HS-27A (cell line): ENCODE measurements at regions not wholly inside any gene's neighbourhood (a gene's known extent, or its start where the extent isn't known, plus 50 kb on each side); places are given as distances from the start of the nearest gene placed in this dataset.

Source experiments
- DNase-seq: peaks from one replicate; pipeline ENCODE4 v3.0.0-alpha.2; 2012; ENCODE audit warnings: low read depth, missing footprints

DNA sequence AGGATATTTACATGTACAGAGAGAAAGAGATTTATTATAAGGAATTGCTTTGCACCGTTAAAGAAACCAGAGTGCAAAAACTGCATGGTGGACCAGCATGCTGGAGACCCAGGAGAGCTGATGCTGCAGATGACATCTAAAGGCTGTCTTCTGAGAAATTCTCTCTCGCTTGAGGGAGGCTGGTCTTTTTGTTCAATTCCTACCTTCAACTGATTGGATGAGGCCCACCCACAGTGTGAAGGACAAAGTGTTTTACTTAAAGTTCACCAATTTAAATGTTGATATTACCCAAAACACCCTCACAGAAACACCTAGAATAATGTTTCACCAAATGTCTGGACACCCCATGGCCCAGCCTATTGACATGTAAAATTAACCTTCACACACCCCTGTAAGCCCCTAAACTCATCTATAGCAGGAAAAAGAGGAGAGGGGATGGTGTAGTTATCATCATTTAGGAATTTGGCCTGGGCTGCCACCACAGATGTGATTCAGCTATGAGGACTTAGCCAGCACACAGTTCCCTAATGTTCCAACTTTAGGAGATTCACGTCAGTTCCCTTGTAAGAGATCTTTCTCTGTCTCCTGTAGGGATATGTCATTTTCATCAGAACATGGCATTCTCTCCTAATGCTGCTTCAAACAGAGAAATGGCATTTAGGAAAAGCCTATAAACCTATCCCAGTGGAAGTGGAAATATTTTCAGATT lies 358.2 kb upstream of the TLE4 start:
- no peak for DNase-seq

DNA sequence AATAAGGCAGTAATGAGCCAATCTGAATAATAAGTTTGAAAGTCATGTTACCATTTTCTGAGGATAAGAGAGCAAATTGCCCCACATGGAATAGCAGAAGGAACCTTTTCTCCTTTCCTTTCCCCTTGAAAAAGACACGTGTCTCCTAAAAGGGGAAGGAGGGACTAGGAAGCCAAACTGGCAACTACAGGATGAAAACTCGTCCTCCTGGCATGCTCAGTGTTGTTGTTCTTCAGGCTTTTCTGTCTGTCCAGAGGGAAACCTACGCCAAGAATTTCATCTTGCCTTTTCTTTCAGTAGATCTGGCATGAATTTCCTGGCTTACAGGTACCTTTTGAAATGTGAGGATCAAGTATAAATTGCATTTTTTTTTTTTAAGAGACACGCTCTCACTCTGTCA lies 355.9 kb upstream of the TLE4 start:
- DNase-seq, result no peak

DNA sequence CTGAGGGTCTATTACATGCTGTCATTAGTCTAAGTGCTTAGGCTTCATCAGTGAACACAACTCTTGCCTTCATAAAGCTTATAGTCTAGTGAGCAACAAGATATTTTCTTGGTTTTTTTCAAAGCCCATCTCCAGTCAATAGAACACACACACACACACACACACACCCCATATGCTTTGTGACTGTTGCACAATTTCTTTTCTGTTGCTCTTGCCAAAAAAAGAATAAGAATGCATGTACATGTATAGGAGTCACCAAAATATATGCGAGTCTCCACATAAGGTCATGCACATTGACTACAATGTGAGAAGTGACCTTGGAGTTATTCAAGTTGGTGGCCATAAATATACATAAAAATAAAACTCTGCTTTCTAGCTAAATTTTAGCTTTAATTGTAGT lies 351.5 kb upstream of the TLE4 start:
- no peak for DNase-seq

DNA sequence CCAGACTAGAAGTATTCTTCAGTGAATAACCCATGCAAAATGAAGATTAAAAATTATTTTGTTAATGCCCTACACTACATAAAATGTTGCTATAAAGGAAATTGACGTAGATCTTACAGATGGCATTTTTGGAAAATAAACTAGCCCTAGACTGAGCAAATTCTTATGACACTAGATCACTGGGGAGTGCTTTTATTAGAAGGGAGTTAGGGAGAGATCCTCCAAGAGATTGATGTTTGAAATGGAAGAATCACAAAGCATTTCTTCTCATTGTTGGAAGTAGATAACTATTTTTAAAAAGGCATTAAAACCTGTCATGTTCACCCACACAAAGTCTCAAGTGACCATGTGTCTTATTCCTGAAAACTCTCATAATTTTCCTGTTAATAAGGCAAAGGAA lies 351.1 kb upstream of the TLE4 start:
- no peak for DNase-seq

DNA sequence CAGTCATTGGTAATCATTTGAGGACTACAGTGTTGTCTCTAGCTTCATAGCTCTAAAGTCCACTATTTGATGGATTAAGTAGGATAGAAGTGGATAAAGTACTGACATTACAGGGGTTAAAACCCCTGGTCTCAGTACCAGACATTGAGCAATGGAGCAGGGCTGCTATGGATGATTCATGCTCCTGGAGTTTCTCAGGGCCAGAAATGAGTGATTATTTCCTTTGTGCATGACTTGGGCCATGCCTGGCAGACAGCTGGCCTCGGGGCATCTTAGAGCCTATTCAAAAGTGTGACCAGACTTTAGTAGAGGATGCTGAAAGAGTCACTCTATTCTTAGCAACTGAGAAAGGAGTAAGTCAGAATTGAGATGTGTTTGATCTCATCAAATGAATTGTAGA lies 350.7 kb upstream of the TLE4 start:
- DNase-seq, result peak; percentile 69

DNA sequence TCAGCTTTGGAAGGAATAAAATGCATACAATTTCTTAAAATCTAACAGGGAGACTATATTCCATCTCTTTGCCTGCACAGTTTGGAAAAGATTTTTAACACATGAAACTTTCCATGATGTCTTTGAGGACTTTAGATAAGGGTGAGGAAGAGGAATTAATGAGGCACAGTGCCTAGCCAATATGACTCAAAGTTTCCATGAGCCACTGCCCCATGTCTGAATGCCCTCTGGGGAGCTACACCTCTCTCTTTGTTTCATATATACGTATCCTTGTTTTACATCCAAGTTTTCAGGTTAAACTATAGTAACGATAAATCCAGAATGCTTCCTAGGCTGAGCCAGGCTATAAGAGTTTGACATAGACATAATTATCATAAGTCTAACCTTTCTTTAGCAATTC lies 349.3 kb upstream of the TLE4 start:
- DNase-seq, result no peak

DNA sequence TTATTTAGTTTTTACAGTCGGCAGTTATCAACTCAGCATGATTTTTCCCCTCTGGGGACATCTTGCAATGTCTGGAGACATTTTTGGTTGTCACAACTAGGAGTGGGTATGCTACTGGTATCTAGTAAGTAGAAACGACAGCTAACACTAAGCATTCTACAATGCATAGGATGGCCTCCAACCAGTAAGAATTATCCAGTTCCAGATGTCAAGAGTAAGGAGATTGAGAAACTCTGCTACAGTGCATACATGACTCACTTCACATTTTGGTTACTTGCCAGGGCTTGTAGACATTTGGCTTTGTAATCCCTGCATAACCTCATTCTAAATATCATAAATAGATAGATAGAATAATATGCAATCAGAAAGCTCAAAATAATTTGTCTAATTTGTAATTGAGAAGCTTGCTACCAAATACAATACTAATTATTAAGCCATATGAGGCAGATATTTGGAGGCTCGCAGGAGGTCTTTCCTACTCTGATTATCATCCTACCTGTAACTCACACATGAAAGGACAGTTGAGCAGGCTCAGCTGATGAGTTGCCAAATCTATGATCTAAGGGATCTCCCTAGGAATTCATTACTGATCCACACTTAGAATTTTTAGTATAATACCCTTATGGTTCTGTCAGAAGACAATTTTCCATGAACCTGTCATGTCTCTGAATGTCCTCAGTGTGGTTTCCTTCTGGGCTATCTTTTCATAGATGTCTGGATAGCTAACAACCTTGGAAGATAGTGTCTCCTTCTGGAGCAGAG lies 346.9 kb upstream of the TLE4 start:
- DNase-seq, result peak; percentile 76

DNA sequence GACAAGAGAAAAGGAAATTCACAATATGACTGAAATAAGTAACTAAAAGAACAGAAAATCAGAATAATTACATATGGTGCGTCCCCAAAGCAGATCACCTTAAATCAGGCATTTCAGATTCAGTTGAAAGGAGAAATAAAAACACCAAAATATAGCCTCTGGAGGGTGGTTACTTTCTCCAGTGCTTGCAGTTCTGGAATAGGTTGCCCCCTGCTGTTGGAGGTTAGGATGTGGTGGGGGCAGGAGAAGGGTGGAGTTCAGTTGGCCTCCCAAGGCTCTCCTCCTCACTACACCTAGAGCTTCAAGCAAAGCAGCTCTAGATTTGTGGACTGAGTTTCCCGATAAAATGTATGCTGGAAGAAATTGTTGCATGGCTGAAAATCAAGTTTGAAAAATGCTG lies 338.2 kb upstream of the TLE4 start:
- DNase-seq, result no peak

DNA sequence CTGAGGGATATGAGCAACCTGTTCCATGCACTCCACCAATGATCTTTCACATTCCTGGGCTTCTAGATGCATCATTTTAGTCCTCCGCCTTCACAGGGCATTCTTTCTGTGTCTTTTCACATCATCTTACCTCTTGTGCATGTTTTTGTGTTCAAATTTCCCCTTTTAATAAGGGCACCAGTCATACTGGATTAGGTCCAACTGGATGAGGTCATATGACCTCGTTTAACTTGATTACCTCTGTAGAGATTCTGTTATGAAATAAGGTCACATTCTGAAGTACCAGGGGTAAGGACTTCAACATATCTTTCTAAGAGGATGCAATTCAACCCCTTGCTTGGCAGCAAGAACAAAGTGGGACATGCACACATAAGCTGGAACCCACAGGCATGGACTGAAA lies 335.3 kb upstream of the TLE4 start:
- DNase-seq, result no peak

DNA sequence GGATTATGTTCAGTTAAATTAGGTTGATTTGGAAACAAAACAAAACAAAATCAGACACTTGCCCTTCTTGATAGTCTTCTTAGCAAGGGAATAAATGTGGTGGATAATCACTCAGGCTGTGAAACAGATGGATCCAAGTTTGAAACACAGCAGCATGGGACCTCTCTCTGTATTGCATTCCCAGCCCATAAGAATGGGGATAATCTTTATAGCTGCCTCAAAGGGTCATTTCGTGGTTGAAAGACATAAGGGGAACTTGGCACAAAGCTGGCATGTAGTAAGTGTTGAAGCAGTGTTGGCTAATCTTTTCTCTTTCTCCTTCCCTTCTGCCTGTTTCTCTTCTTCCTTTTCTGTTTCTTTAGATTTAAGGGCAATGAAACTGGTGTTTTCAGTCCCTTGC lies 333.9 kb upstream of the TLE4 start:
- no peak for DNase-seq

DNA sequence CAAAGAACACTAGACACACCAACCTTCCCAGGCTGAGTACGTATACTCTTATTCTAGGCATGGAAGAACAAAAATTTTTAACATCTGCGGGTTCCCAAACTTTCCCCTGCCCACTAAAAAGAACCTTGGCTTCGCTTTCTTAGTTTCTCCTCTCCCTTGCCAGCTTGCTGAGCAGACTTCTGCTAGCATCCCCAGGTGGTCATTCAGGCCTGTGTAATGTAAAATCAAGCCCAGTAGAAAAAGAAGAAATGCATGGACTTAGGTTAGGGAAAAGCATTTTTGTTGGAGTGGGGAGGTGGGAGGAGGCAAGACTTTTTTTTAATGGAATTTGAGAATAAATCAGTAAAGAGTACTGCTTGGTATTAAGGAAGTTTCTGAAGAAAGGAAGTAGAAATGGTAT lies 331.0 kb upstream of the TLE4 start:
- no peak for DNase-seq

DNA sequence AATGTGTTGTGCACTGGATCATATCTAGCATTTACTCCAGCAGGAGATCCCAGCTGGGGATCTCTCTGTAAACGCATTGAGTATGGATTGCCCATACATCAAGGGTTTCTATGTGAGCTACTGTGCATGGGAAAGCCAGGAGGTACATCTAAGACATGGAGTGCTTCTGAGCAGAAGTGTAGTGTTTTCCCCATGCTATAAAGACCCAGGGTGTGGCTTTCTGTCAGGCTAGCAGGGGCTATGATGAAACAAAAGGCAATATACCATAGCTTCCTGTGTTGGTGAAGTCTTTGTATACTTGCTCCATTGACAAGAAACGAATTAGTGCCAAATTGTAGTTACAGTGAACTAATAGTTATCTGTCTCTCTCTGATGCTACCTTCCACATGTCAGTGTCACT lies 329.3 kb upstream of the TLE4 start:
- DNase-seq, result no peak

DNA sequence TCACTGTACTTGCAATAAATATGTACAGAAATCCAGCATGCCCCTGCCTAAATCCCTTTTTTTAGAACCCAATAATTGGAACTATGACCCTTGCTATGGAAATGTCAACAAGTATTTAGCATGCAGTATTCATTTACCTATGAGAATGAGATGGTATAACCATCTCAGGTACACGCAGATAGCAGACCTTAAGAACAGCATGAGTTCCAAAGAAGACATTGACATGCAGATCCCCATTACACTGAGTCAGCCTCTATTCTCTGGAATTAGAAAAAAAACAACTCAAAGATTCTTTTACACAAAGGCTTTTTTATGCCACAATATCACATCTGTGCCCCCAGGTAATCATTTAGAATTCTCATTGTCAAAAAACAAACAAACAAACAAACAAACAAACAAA lies 325.6 kb upstream of the TLE4 start:
- no peak for DNase-seq

DNA sequence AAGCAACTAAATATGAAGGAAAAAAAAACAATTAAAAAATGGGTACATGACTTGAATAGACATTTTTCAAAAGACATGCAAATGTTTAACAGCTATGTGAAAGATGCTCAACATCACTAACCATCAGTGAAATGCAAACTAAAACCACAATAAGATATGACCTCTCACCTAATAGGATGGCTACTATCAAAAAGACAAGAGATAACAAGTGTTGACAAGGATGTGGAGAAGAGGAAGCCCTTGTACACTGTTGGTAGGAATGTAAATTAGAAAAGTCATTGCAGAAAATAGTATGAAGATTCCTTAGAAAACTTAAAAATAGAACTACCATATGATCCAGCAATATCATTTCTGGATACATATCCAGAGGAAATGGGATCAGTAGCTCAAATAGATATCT lies 324.7 kb upstream of the TLE4 start:
- no peak for DNase-seq

DNA sequence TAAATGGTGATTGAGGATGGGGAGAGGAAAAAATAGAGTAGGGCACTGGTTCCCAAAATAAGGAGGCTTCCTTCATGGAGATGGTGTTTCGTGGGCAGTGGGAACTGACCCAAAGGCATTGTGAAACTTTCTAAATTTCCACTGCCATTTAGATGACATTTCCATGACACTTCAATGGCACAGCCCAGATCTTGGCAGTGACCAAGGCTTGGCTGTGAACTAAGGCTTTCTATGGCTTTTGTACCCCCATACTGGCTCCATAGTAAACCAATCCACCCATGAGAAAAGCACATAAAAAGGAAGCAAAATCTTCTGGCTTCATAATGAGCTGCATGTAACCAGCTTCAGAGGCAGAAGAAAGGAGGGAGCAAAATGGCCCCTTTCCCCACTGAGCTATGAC lies 321.0 kb upstream of the TLE4 start:
- DNase-seq, result no peak

DNA sequence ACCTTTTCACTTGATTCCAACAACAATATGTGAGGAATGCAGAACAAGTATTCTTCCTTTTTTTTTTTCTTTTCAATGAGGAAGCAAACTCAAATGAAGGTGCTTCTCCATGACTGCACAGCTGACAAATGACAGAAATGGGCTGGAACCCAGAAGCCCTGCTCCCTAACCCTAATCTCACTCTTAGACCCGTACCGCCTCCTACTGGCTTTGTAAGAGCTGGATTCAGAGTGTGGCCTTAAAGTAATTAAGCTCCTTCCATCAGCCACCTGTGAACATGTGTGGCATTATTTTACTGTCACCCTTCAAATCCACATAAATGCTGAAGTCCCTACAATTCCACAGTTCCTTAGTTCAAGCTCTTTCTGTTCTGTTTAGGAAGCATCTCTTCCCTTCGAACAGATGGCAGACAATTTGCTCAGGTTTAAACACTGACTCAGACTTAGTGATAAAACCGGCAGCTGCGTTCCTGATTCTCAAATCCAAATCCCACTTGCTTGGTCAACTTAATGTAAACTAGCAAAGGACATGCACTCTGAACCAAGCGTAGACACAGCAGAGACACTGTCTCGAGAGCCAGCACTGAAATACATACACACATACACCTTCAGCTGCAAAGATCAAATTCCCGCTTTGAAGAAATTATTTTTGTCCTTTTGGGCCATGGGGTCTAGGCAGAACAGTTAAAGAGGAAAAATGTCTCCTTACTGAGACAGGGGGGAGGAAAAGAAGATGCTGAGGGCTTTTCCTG lies 316.7 kb upstream of the TLE4 start:
- no peak for DNase-seq

DNA sequence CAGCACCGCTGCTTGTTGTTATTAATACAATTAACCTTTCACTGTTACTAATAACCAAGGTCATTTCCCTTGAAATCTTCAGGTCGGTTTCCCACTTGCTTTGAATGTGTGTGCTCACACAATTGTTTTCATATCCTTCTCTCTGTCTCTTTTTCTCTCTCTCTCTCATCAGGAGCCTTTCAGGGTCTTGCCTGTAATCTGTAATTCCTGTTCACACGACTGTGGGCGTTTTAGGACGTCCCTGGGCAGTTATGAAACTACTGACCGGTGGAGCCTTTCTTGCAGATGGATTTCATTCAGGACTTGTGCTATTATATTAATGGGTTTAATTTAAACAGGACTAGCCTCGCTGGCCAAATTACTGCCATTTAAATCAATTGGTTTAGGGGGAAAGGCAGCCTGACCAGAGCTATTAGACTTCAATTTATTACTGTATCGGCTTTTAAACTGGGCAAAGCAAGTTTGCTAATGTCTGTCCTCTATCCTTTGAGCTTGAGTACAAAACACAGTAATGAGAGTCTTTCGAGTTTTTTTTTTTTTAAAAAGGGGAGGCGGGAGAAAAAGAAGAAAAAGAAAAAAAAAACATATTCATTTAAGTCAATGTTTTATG lies 316.0 kb upstream of the TLE4 start:
- no peak for DNase-seq

DNA sequence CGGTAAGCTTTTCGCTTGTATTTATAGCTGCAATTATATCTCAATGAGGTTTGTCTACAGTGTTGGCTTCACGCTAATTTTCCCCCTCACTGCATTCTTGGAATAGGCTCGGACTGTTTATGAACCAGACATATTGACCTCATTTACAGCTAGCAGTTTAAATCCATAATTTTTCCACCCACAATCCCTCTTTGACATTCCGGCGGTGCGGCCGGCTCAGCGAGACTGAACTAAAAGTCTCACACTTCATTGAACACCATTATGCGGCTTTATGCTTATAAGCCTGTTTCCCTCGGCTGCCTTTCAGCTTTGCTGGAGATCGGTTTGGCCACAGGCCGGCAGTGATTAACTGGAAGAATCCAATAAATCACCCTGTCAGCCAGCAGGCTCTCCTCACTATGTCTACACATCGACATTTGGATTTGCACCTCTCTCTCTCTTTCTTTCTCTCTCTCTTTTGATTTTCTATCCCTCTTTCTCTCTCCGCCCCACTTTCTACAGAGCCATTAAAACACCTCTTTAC lies 315.0 kb upstream of the TLE4 start:
- DNase-seq, result no peak

DNA sequence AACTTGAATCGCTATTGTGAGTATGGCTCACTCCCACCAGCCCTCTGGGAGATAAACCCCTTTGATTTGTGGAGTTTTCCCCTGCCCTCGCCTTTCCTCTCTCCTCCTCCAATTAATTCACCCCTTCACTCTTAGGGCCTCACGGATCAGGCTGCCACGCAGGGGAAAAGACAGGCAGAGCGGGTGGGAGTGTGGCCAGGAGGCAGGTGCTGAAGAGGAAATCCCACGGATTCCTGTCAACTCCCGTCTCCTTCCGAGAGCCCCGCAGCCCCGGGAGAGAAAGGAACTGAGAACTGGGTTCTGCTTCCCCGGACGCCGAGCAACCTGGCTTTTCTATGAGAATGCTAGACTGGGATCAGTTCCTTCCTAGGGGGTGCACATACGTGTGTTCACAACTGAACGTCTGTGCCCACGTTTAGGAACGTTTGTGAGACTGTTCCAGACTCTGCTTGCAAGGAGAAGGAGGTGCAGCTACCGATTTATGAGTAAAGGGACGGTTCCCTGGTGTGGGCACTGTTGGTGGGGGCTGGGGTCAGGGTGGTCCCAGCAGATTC lies 314.5 kb upstream of the TLE4 start:
- DNase-seq, result no peak

DNA sequence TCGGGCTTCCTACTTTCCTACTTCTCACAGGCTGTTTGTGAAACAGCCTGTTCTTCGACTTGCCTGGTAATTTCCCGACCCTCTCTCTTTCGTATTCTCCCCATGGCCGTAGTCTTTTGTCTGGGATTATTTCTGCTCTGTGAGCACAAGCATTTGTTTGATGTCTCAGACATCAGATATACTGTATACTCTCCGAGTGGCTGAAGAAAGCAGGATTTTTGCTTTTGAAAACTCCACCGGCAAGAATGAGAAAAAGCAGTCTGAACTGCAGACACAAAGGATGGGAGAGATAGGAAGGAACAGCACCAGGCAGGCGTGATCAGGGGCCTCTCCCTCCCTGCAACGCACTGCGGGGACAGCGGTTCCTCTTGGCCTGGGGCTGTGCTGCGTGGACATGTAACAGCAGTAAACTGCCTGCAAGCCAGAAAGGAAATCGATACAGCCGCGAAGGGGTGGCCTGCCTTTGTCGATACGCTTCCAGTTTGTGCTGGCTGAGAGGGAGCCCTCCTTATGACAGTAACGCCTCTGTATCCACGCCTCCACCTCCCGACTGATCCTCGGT lies 313.9 kb upstream of the TLE4 start:
- DNase-seq, result no peak

DNA sequence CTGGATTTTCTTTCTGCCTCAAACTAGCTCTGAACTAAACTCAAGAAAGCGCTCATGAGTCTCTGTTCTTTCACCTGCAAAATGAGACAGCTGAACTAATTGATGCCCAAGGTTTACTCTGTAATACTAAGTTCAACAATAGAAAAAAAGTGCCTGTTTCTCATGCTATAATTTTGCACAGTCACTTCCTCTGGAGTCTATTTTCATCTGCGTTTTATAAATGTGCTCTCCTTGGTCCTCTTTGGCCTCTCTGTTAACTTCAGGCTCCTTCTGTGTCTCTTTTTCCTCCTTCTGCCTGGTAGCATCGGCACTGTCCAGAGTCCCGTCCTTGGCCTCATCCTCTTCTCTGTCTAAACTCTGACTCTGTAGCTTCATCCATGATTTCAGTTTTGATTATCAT lies 311.9 kb upstream of the TLE4 start:
- DNase-seq, result no peak

DNA sequence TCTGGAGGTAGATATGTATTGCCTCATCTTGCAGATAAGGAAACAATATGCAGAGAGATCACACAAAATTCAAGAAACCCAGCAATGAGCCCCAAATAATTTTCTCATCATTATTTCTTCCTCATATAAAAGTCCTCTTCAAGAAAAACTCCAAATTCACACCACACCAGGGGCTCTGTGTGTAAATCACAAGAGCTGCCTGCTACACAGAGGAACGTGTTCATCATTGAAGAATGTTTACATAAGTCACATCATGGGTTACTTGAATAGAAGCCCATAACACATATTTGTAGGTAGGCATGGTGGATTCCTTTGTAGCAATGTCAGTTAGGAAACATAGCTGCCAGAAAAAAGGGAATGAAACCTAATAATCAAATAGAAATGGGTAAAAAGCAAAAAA lies 308.1 kb upstream of the TLE4 start:
- no peak for DNase-seq
